H1 (cell line): ENCODE measurements at regions not wholly inside any gene's neighbourhood (a gene's known extent, or its start where the extent isn't known, plus 50 kb on each side); places are given as distances from the start of the nearest gene placed in this dataset.

Experiments used
- CTCF ChIA-PET: fragments of 300-600 bp; sonication (Branson Sonifier 250); formaldehyde crosslinking; loops from one replicate; lab custom pipeline; 2021; ENCODE audit not compliant: partially characterized antibody; lab: Charles Lee
- POLR2A ChIA-PET: fragments of 300-600 bp; sonication (Branson Sonifier 250); formaldehyde crosslinking; loops from one replicate; lab custom pipeline; 2021; ENCODE audit warnings: inconsistent platforms; ENCODE audit not compliant: partially characterized antibody; lab: Charles Lee
- DNase-seq, 2 experiments: peaks; one replicate each; pipeline versions ENCODE4 v3.0.0 to v3.0.0-alpha.2; 2010 to 2022; ENCODE audit warnings: low spot score in 2 of 2, low read depth in 1 of 2, mixed read lengths in 1 of 2
- FAIRE-seq: peaks from 2 replicates; lab custom pipeline; 2011; peaks lifted over from hg19 to GRCh38; lab: Jason Lieb, UNC
- H2AFZ ChIP-seq: 2 replicates; pipeline ENCODE4 v1.8.1; 2012; ENCODE audit warnings: low read length, inconsistent platforms
- H2AK5ac ChIP-seq: 2 replicates; pipeline ENCODE4 v1.6.1; 2013; ENCODE audit warnings: low read depth, low read length
- H2BK120ac ChIP-seq: replicated peaks from 2 replicates; pipeline ENCODE3; 2013; ENCODE audit warnings: low read depth, low read length, inconsistent platforms
- H2BK12ac ChIP-seq: 2 replicates; pipeline ENCODE4 v1.6.1; 2013; ENCODE audit warnings: low read depth, low read length
- H2BK15ac ChIP-seq: 2 replicates; pipeline ENCODE4 v1.6.1; 2013; ENCODE audit warnings: low read length
- H2BK20ac ChIP-seq: 2 replicates; pipeline ENCODE4 v1.6.1; 2013; ENCODE audit warnings: low read length
- H2BK5ac ChIP-seq: 2 replicates; pipeline ENCODE4 v1.6.1; 2013; ENCODE audit warnings: low read depth, low read length
- H3K14ac ChIP-seq: 2 replicates; pipeline ENCODE4 v1.6.1; 2013; ENCODE audit warnings: inconsistent platforms; ENCODE audit not compliant: insufficient read length
- H3K18ac ChIP-seq: 2 replicates; pipeline ENCODE4 v1.6.1; 2013; ENCODE audit warnings: low read length; ENCODE audit errors: extremely low read depth
- H3K23ac ChIP-seq: 2 replicates; pipeline ENCODE4 v1.6.1; 2013; ENCODE audit warnings: inconsistent platforms; ENCODE audit not compliant: insufficient read length
- H3K23me2 ChIP-seq: 2 replicates; pipeline ENCODE4 v1.6.1; 2013; ENCODE audit warnings: low read depth, low read length
- H3K27ac ChIP-seq: 2 replicates; pipeline ENCODE4 v1.6.1; 2011; ENCODE audit warnings: low read depth, low read length, inconsistent platforms
- H3K27me3 ChIP-seq, 4 experiments: replicated peaks in 1 of 4; 1 replicate in 1 of 4; 2 replicates in 3 of 4; pipeline versions ENCODE4 v1.6.1 to v1.8.1; 2011 to 2013; ENCODE audit warnings: low read length in 3 of 4, mild to moderate bottlenecking in 3 of 4, inconsistent platforms in 2 of 4, mixed read lengths in 2 of 4, moderate library complexity in 1 of 4; ENCODE audit not compliant: control insufficient read depth in 3 of 4, insufficient read depth in 3 of 4; ENCODE audit errors: extremely low read depth in 1 of 4
- H3K36me3 ChIP-seq, 4 experiments: 2 replicates each; pipeline versions ENCODE4 v1.6.1 to v1.8.1; 2011 to 2013; ENCODE audit warnings: mild to moderate bottlenecking in 4 of 4, low read length in 3 of 4, moderate library complexity in 2 of 4, control low read depth in 1 of 4, inconsistent platforms in 1 of 4; ENCODE audit not compliant: insufficient read depth in 4 of 4, control insufficient read depth in 2 of 4
- H3K4ac ChIP-seq: replicated peaks from 2 replicates; pipeline ENCODE3; 2013; ENCODE audit warnings: low read length, low read depth, mixed read lengths, inconsistent platforms; ENCODE audit not compliant: insufficient read length
- H3K4me1 ChIP-seq, 4 experiments: replicated peaks in 1 of 4; 1 replicate in 1 of 4; 2 replicates in 3 of 4; pipeline versions ENCODE4 v1.6.1 to v1.8.1; 2011 to 2013; ENCODE audit warnings: low read length in 3 of 4, inconsistent platforms in 2 of 4, mixed read lengths in 1 of 4; ENCODE audit not compliant: insufficient read depth in 4 of 4, control insufficient read depth in 3 of 4
- H3K4me2 ChIP-seq, 2 experiments: 2 replicates each; pipeline versions ENCODE4 v1.6.1 to v1.8.1; 2011 to 2013; ENCODE audit warnings: low read depth in 2 of 2, low read length in 2 of 2, control low read depth in 1 of 2, inconsistent platforms in 1 of 2, mild to moderate bottlenecking in 1 of 2; ENCODE audit not compliant: insufficient read depth in 1 of 2
- H3K4me3 ChIP-seq, 4 experiments: fragments of 200-600, 300-600 bp in 1 of 4; sonication (generic), shearing (Covaris generic), sonication (Bioruptor Twin) in 1 of 4; 2 replicates each; pipeline versions ENCODE4 v1.5.1 to v1.8.1; 2011 to 2016; ENCODE audit warnings: low read length in 4 of 4, low read depth in 3 of 4, control low read depth in 2 of 4, inconsistent platforms in 2 of 4, mild to moderate bottlenecking in 2 of 4, mixed read lengths in 1 of 4, moderate library complexity in 1 of 4; ENCODE audit not compliant: insufficient read depth in 2 of 4; ENCODE audit errors: extremely low read depth in 1 of 4
- H3K56ac ChIP-seq: replicated peaks from 2 replicates; pipeline ENCODE3; 2013; ENCODE audit warnings: low read depth, mild to moderate bottlenecking, mixed read lengths, low read length, inconsistent platforms; ENCODE audit not compliant: insufficient read length
- H3K79me1 ChIP-seq: 2 replicates; pipeline ENCODE4 v1.6.1; 2013; ENCODE audit warnings: low read depth, low read length, control low read depth
- H3K79me2 ChIP-seq, 2 experiments: 2 replicates each; pipeline versions ENCODE4 v1.6.1 to v1.8.1; 2012 to 2013; ENCODE audit warnings: low read length in 2 of 2, mild to moderate bottlenecking in 2 of 2, inconsistent platforms in 1 of 2; ENCODE audit not compliant: insufficient read depth in 2 of 2, control insufficient read depth in 1 of 2
- H3K9ac ChIP-seq, 4 experiments: replicated peaks in 1 of 4; 1 replicate in 1 of 4; 2 replicates in 3 of 4; pipeline versions ENCODE4 v1.6.1 to v1.8.1; 2011 to 2013; ENCODE audit warnings: low read depth in 3 of 4, low read length in 3 of 4, control low read depth in 2 of 4, mild to moderate bottlenecking in 2 of 4, moderate library complexity in 2 of 4, inconsistent platforms in 1 of 4; ENCODE audit errors: extremely low read depth in 1 of 4
- H3K9me3 ChIP-seq, 2 experiments: 2 replicates each; pipeline versions ENCODE4 v1.6.1 to v1.8.1; 2012 to 2013; ENCODE audit warnings: mild to moderate bottlenecking in 2 of 2, moderate library complexity in 2 of 2, control low read depth in 1 of 2, inconsistent platforms in 1 of 2, low read depth in 1 of 2, low read length in 1 of 2, mixed read lengths in 1 of 2; ENCODE audit not compliant: insufficient read depth in 2 of 2
- H4K20me1 ChIP-seq, 2 experiments: replicated peaks in 1 of 2; 2 replicates each; pipeline versions ENCODE3 to v1.8.1; 2011 to 2013; ENCODE audit warnings: inconsistent platforms in 2 of 2, low read length in 2 of 2, mild to moderate bottlenecking in 1 of 2; ENCODE audit not compliant: insufficient read depth in 2 of 2, control insufficient read depth in 1 of 2
- H4K5ac ChIP-seq: 2 replicates; pipeline ENCODE4 v1.6.1; 2013; ENCODE audit warnings: low read length, low read depth, mixed read lengths, inconsistent platforms; ENCODE audit not compliant: insufficient read length
- H4K8ac ChIP-seq: 2 replicates; pipeline ENCODE4 v1.8.0; 2013; ENCODE audit warnings: mild to moderate bottlenecking, moderate library complexity, low read length, inconsistent platforms; ENCODE audit not compliant: insufficient read depth; ENCODE audit errors: extremely low read depth
- H4K91ac ChIP-seq: replicated peaks from 2 replicates; pipeline ENCODE3; 2013; ENCODE audit warnings: low read length, mixed read lengths, inconsistent platforms; ENCODE audit not compliant: insufficient read length
- BACH1 ChIP-seq: IDR thresholded peaks from 2 replicates; pipeline ENCODE4 v1.6.1; 2012; ENCODE audit warnings: low read length, improper control_type of control experiment
- CEBPB ChIP-seq: IDR thresholded peaks from 2 replicates; pipeline ENCODE4 v1.6.1; 2012; ENCODE audit warnings: low read depth, low read length
- WGBS, 2 experiments: shearing (Covaris generic) in 1 of 2; methylation state at CpG; one replicate each; pipeline versions ENCODE4 v1.1.6 to v1.1.7; 2013 to 2015; ENCODE audit warnings: low lambda C conversion rate in 2 of 2, mixed read lengths in 2 of 2, inconsistent platforms in 1 of 2, low coverage in 1 of 2, missing lambda C conversion rate in 1 of 2; ENCODE audit not compliant: insufficient replicate concordance in 2 of 2, insufficient coverage in 1 of 2, insufficient read length in 1 of 2; ENCODE audit errors: extremely low coverage in 1 of 2, missing lambda C conversion rate in 1 of 2; 5-methylcytosine and 5-hydroxymethylcytosine counted together

GRCh38 chrY:19410980-19411766 is 333.4 kb downstream of the KDM5D start:
- no peak overlapping the region for H3K27ac ChIP-seq
- no peak overlapping the region for H3K4ac ChIP-seq
- POLR2A ChIA-PET = interaction anchor here (0.6 kb wide), 1 partner anchor 9 kb away, joined by 3 read pairs; no protein-coding TSS in a partner anchor

More at GRCh38 chrY:19410980-19411766, 333.4 kb downstream of the KDM5D start:
- FAIRE-seq (no peak), DNase-seq (no peak)
- Histone ChIP-seq H3K4me2 (no peak overlapping the region), H3K27me3 (no peaks in the 10 kb centered on the region), H3K14ac (no peak overlapping the region), H3K23ac (no peak overlapping the region), H3K56ac (no peak overlapping the region), H2BK20ac (no peak overlapping the region), H3K4me1 (no peaks in the 10 kb centered on the region), H2BK120ac (no peak overlapping the region), H3K36me3 (no peaks in the 10 kb centered on the region), H3K9me3 (no peaks in the 10 kb centered on the region), H3K79me1 (no peaks in the 10 kb centered on the region), H2BK12ac (no peak overlapping the region), H2BK15ac (no peak overlapping the region), H3K9ac (no peak overlapping the region), H3K23me2 (no peaks in the 10 kb centered on the region), H2AK5ac (no peak overlapping the region), H3K79me2 (no peaks in the 10 kb centered on the region), H3K4me3 (no peak overlapping the region), H3K18ac (no peak overlapping the region; the same call in 1 of the 2 replicates), H4K20me1 (no peaks in the 10 kb centered on the region), H4K91ac (no peak overlapping the region), H2AFZ (no peak overlapping the region), H2BK5ac (peak overlapping the region; percentile 12; the same call in 1 of the 2 replicates), H4K8ac (no peak overlapping the region), H4K5ac (no peak overlapping the region)
- TF ChIP-seq BACH1 (no peak), CEBPB (no peak)
- WGBS, 2 experiments = 80% methylated on average over 1 of the region's 3 CpGs; no CpG with 5 or more reads in 1 of the 2 experiments
- CTCF ChIA-PET = no interaction called here
